Type B pancreatic cell (in vitro differentiated cells): ENCODE measurements at regions not wholly inside any gene's neighbourhood (a gene's known extent, or its start where the extent isn't known, plus 50 kb on each side); places are given as distances from the start of the nearest gene placed in this dataset.

Experiments
- DNase-seq: peaks from one replicate; pipeline ENCODE4 v3.0.0; 2021; ENCODE audit warnings: mixed read lengths; ENCODE audit not compliant: unreplicated experiment; ENCODE audit errors: extremely low spot score
- H3K27ac Mint-ChIP-seq: 2 replicates; pipeline ENCODE4 v1.8.0; 2021; ENCODE audit warnings: mild to moderate bottlenecking, mixed read lengths
- H3K27me3 Mint-ChIP-seq: 2 replicates; pipeline ENCODE4 v1.8.0; 2021; ENCODE audit warnings: mixed read lengths
- H3K36me3 Mint-ChIP-seq: 2 replicates; pipeline ENCODE4 v1.8.0; 2021; ENCODE audit warnings: mixed read lengths
- H3K4me1 Mint-ChIP-seq: one replicate; pipeline ENCODE4 v1.8.0; 2021; ENCODE audit warnings: mixed read lengths; ENCODE audit not compliant: unreplicated experiment
- H3K4me3 Mint-ChIP-seq: 2 replicates; pipeline ENCODE4 v1.8.0; 2021; ENCODE audit warnings: mild to moderate bottlenecking, mixed read lengths
- H3K9me3 Mint-ChIP-seq: 2 replicates; pipeline ENCODE4 v1.8.0; 2021; ENCODE audit warnings: mixed read lengths
- CTCF ChIP-seq: fragments of 200-600 bp; sonication (generic); conservative IDR thresholded peaks from 2 replicates; pipeline ENCODE4 v1.5.0; 2021; ENCODE audit warnings: antibody characterized with exemption, mild to moderate bottlenecking

GRCh38 chr5:164090358-164090757 is 584.9 kb downstream of the MAT2B start:
- TF ChIP-seq CTCF, result no peak
- Mint-ChIP-seq H3K27me3 (no peaks in the 10 kb centered on the region), H3K27ac (no peak overlapping the region)

GRCh38 chr5:164091836-164092235 is 586.4 kb downstream of the MAT2B start:
- H3K4me1 Mint-ChIP-seq, result no peaks in the 10 kb centered on the region
- H3K9me3 Mint-ChIP-seq, result no peaks in the 10 kb centered on the region
- no peaks in the 10 kb centered on the region for H3K36me3 Mint-ChIP-seq
- TF ChIP-seq CTCF, result no peak
- H3K27ac Mint-ChIP-seq, result no peak overlapping the region
- DNase-seq, result no peak
- H3K4me3 Mint-ChIP-seq, result no peak overlapping the region
- H3K27me3 Mint-ChIP-seq, result no peaks in the 10 kb centered on the region

More at GRCh38 chr5:164090358-164090757, 584.9 kb downstream of the MAT2B start:
- no peaks in the 10 kb centered on the region for H3K9me3 Mint-ChIP-seq
- no peaks in the 10 kb centered on the region for H3K36me3 Mint-ChIP-seq
- no peak for DNase-seq
- no peaks in the 10 kb centered on the region for H3K4me1 Mint-ChIP-seq
- no peak overlapping the region for H3K4me3 Mint-ChIP-seq

- no peak for TF ChIP-seq CTCF
- Mint-ChIP-seq H3K9me3 (no peaks in the 10 kb centered on the region), H3K36me3 (no peaks in the 10 kb centered on the region), H3K4me3 (no peak overlapping the region), H3K4me1 (no peaks in the 10 kb centered on the region), H3K27me3 (peaks cover 2% of the 10 kb centered on the region), H3K27ac (peak overlapping the region; percentile 81)
- DNase-seq, result no peak
Measured at GRCh38 chr5:164094291-164094690, 588.9 kb downstream of the MAT2B start.

GRCh38 chr5:164097749-164098148 is 592.3 kb downstream of the MAT2B start:
- Mint-ChIP-seq H3K9me3 (no peaks in the 10 kb centered on the region), H3K4me1 (no peaks in the 10 kb centered on the region), H3K36me3 (no peaks in the 10 kb centered on the region), H3K4me3 (no peak overlapping the region), H3K27ac (no peak overlapping the region), H3K27me3 (peaks cover 2% of the 10 kb centered on the region)
- DNase-seq, result no peak
- TF ChIP-seq CTCF, result no peak

- H3K9me3 Mint-ChIP-seq, result no peaks in the 10 kb centered on the region
- DNase-seq, result no peak
- peaks cover 5% of the 10 kb centered on the region for H3K27me3 Mint-ChIP-seq
- no peaks in the 10 kb centered on the region for H3K4me1 Mint-ChIP-seq
- no peak for TF ChIP-seq CTCF
- H3K36me3 Mint-ChIP-seq, result no peaks in the 10 kb centered on the region
- H3K27ac Mint-ChIP-seq, result no peak overlapping the region
- no peak overlapping the region for H3K4me3 Mint-ChIP-seq
Measured at GRCh38 chr5:164098531-164098930, 593.1 kb downstream of the MAT2B start.

- no peak overlapping the region for H3K4me3 Mint-ChIP-seq
- DNase-seq, result no peak
- no peaks in the 10 kb centered on the region for H3K9me3 Mint-ChIP-seq
- peaks cover 5% of the 10 kb centered on the region for H3K27me3 Mint-ChIP-seq
- no peaks in the 10 kb centered on the region for H3K4me1 Mint-ChIP-seq
- H3K27ac Mint-ChIP-seq, result no peak overlapping the region
- no peaks in the 10 kb centered on the region for H3K36me3 Mint-ChIP-seq
- no peak for TF ChIP-seq CTCF
Measured at GRCh38 chr5:164098979-164099378, 593.6 kb downstream of the MAT2B start.
